ENCODE measurements at regions not wholly inside any gene's neighbourhood (a gene's known extent, or its start where the extent isn't known, plus 50 kb on each side); places are given as distances from the start of the nearest gene placed in this dataset.

DNA sequence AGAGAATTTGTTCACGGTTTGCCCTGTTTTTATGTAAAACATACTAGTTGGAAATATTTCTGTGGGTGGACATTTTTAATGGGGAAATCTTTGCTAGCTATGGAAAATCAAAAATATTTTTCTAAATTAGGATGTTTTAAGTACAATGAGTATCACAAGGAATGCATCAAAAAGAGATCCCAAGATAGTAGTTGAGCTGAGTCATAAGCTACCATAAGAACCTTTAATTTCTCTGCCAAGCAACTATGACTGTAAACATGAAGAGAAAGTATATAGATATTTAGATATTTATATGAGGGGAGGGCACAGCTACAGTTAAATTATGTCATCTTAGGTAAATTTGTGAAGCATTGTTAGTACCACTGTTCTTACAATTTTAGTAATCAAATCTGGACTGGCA is 646.2 kb downstream of the XIRP2 start:
- POLR2A ChIA-PET (ENCODE audit: partially characterized antibody): no interaction called here
- no peak overlapping the region for H4K5ac ChIP-seq (ENCODE audit: insufficient read length, low read depth, low read length)
- FAIRE-seq: no peak
- 92% methylated on average over 1 of the region's 1 CpG; no CpG with 5 or more reads in 1 of the 2 experiments for WGBS, 2 experiments (ENCODE audit: extremely low coverage in 1 of 2, insufficient coverage in 1 of 2, insufficient read length in 1 of 2, insufficient replicate concordance in 2 of 2, low coverage in 1 of 2, low lambda C conversion rate in 2 of 2, missing lambda C conversion rate in 1 of 2)
- no peak overlapping the region for H3K14ac ChIP-seq (ENCODE audit: insufficient read length)
- H2AFZ ChIP-seq (ENCODE audit: low read length): no peak overlapping the region
- H4K91ac ChIP-seq (replicated peaks; ENCODE audit: insufficient read length, low read length): no peak overlapping the region
- H3K36me3 ChIP-seq (ENCODE audit: control insufficient read depth in 2 of 4, insufficient read depth in 4 of 4, low read length in 3 of 4): no peaks in the 10 kb centered on the region; a peak in 1 of 8 replicates
- H2BK20ac ChIP-seq (ENCODE audit: low read length): no peak overlapping the region
- no peak overlapping the region for H3K27ac ChIP-seq (ENCODE audit: low read depth, low read length)
- no peaks in the 10 kb centered on the region for H4K20me1 ChIP-seq (replicated peaks in 1 of 2; ENCODE audit: control insufficient read depth in 1 of 2, insufficient read depth in 2 of 2, low read length in 2 of 2)
- peaks cover 0 to 7% of the 10 kb centered on the region in 2 experiments; a peak in 1 of 4 replicates for H3K79me2 ChIP-seq (ENCODE audit: control insufficient read depth in 1 of 2, insufficient read depth in 2 of 2, low read length in 2 of 2)
- H3K23ac ChIP-seq (ENCODE audit: insufficient read length): no peak overlapping the region
- DNase-seq (ENCODE audit: low read depth in 1 of 2, low spot score in 2 of 2): no peak
- H3K4me3 ChIP-seq (ENCODE audit: extremely low read depth in 1 of 4, insufficient read depth in 2 of 4, low read depth in 3 of 4, low read length in 4 of 4): no peak overlapping the region
- no peaks in the 10 kb centered on the region for H3K79me1 ChIP-seq (ENCODE audit: low read depth, low read length)
- H4K8ac ChIP-seq (ENCODE audit: extremely low read depth, insufficient read depth, low read length): no peak overlapping the region
- CTCF ChIA-PET (ENCODE audit: partially characterized antibody): interaction anchor here (1.1 to 2.0 kb wide), 2 partner anchors 11 to 16 kb away, joined by 4 to 10 read pairs; no protein-coding TSS in a partner anchor
- no peak overlapping the region for H2BK5ac ChIP-seq (ENCODE audit: low read depth, low read length)
- TF ChIP-seq BCL11A (IDR thresholded peaks at IDR 0.05; ENCODE audit: low read depth in 2 of 2, low read length in 2 of 2): no peak
- TF ChIP-seq SP4 (IDR thresholded peaks at IDR 0.05; ENCODE audit: low read length): no peak
- no peak for TF ChIP-seq TEAD4 (IDR thresholded peaks at IDR 0.05; ENCODE audit: low read depth, low read length)
- TF ChIP-seq NRF1 (IDR thresholded peaks at IDR 0.05; ENCODE audit: low read depth, low read length): no peak
- TF ChIP-seq RFX5 (IDR thresholded peaks at IDR 0.05; ENCODE audit: borderline replicate concordance, low read depth, low read length): no peak
- TF ChIP-seq YY1 (IDR thresholded peaks at IDR 0.05; ENCODE audit: low read depth, low read length): no peak
- no peak for TF ChIP-seq TCF12 (IDR thresholded peaks at IDR 0.05; ENCODE audit: low read depth, low read length)
- TF ChIP-seq CREB1 (IDR thresholded peaks at IDR 0.05): no peak
- no peak for TF ChIP-seq RNF2 (IDR thresholded peaks at IDR 0.05; ENCODE audit: borderline replicate concordance, low read depth, low read length, missing control alignments, poor library complexity, severe bottlenecking)
- no peaks in the 10 kb centered on the region for H3K4me1 ChIP-seq (replicated peaks in 1 of 4; ENCODE audit: control insufficient read depth in 3 of 4, insufficient read depth in 4 of 4, low read length in 3 of 4)
- H3K56ac ChIP-seq (replicated peaks; ENCODE audit: insufficient read length, low read depth, low read length): no peak overlapping the region
- no peaks in the 10 kb centered on the region for H3K9me3 ChIP-seq (ENCODE audit: insufficient read depth in 2 of 2, low read depth in 1 of 2, low read length in 1 of 2)
- no peak overlapping the region for H2BK120ac ChIP-seq (replicated peaks; ENCODE audit: low read depth, low read length)
- no peak overlapping the region for H2BK15ac ChIP-seq (ENCODE audit: low read length)
- no peak overlapping the region for H3K4me2 ChIP-seq (ENCODE audit: insufficient read depth in 1 of 2, low read depth in 2 of 2, low read length in 2 of 2)
- no peaks in the 10 kb centered on the region for H3K27me3 ChIP-seq (replicated peaks in 1 of 4; ENCODE audit: control insufficient read depth in 3 of 4, extremely low read depth in 1 of 4, insufficient read depth in 3 of 4, low read length in 3 of 4)
- H3K18ac ChIP-seq (ENCODE audit: extremely low read depth, low read length): no peak overlapping the region
- H2BK12ac ChIP-seq (ENCODE audit: low read depth, low read length): no peak overlapping the region
- no peaks in the 10 kb centered on the region for H3K23me2 ChIP-seq (ENCODE audit: low read depth, low read length)
- H3K4ac ChIP-seq (replicated peaks; ENCODE audit: insufficient read length, low read depth, low read length): no peak overlapping the region
- H2AK5ac ChIP-seq (ENCODE audit: low read depth, low read length): no peak overlapping the region
- no peak overlapping the region for H3K9ac ChIP-seq (replicated peaks in 1 of 4; ENCODE audit: extremely low read depth in 1 of 4, low read depth in 3 of 4, low read length in 3 of 4)
